Activated CD8-positive, alpha-beta T cell treated with anti-CD3 and anti-CD28 coated beads for 36 hours (primary cell): ENCODE measurements at regions not wholly inside any gene's neighbourhood (a gene's known extent, or its start where the extent isn't known, plus 50 kb on each side); places are given as distances from the start of the nearest gene placed in this dataset.

ENCODE experiments used
- ATAC-seq: fragments of 200-7000 bp; cut with Tn5 transposase; one replicate; pipeline ENCODE4 v1.10.0; 2021; ENCODE audit warnings: mild to moderate bottlenecking, moderate library complexity
- CTCF ChIA-PET: fragments of 350-600 bp; sonication (Branson Sonifier 250); formaldehyde crosslinking; loops from one replicate; lab custom pipeline; 2021; ENCODE audit warnings: antibody characterized with exemption; lab: Charles Lee
- POLR2A ChIA-PET: fragments of 350-600 bp; sonication (Branson Sonifier 250); formaldehyde crosslinking; loops from one replicate; lab custom pipeline; 2021; ENCODE audit warnings: antibody characterized with exemption; lab: Charles Lee
- DNase-seq: peaks from one replicate; pipeline ENCODE4 v3.0.0-alpha.2; 2020
- H3K27ac Mint-ChIP-seq: one replicate; pipeline ENCODE4 v1.8.0; 2021; ENCODE audit warnings: mild to moderate bottlenecking, mixed read lengths
- H3K27me3 Mint-ChIP-seq: one replicate; pipeline ENCODE4 v1.8.0; 2021; ENCODE audit warnings: mixed read lengths
- H3K36me3 Mint-ChIP-seq: one replicate; pipeline ENCODE4 v1.8.0; 2021; ENCODE audit warnings: low read depth, mixed read lengths
- H3K4me1 Mint-ChIP-seq: one replicate; pipeline ENCODE4 v1.8.0; 2021; ENCODE audit warnings: low read depth, mixed read lengths
- H3K4me3 Mint-ChIP-seq: one replicate; pipeline ENCODE4 v1.8.0; 2021; ENCODE audit warnings: mild to moderate bottlenecking, moderate library complexity, mixed read lengths
- H3K9me3 Mint-ChIP-seq: one replicate; pipeline ENCODE4 v1.8.0; 2021; ENCODE audit warnings: mixed read lengths
- CTCF ChIP-seq: fragments of 200-600 bp; IDR thresholded peaks from one replicate; pipeline ENCODE4 v1.8.0; 2022; ENCODE audit warnings: antibody characterized with exemption, mild to moderate bottlenecking
- intact Hi-C: fragments of 100-400 bp; cut with micrococcal nuclease; formaldehyde crosslinking; loops from one replicate; pipeline ENCODE4 v1.10.0; 2022

DNA sequence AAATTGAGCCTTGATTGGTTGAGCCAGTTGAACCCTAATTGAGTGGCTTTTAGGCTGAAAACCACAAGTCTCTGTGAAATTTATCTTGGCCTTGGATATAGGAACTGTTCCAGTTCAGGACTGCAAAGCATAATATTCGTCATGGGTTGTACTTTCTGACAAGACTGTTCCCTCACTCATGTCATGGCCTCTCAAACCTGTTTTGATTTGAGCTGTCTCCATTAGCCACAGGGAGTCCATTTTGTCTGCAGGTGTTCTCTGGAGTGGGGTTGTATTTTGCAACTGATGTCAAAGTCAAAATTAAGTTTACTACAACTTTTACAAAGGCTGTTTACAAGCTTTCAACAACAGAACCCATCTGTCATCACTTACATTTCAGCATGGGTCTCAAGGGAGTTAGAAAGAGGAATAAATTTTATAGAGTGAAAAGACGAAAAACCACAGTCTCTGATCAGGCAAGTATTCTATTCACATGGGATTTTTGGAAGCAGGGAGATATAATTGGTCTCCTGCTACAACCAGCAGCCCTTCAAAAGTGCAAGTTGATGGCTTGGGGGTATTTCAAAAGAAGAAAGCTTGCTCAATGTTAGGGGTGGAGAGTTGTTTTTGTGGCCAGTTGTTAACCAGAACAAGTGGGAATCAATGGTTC is 1716.3 kb downstream of the C4orf33 start:
- no peaks in the 10 kb centered on the region for H3K4me1 Mint-ChIP-seq
- ATAC-seq = no peak
- H3K4me3 Mint-ChIP-seq = no peak overlapping the region
- no peaks in the 10 kb centered on the region for H3K36me3 Mint-ChIP-seq
- CTCF ChIA-PET = no interaction called here
- intact Hi-C loops = no loop called here
- no peak overlapping the region for H3K27ac Mint-ChIP-seq
- H3K27me3 Mint-ChIP-seq = no peaks in the 10 kb centered on the region
- peaks cover 10% of the 10 kb centered on the region for H3K9me3 Mint-ChIP-seq
- POLR2A ChIA-PET = no interaction called here
- TF ChIP-seq CTCF = no peak
- no peak for DNase-seq

- intact Hi-C loops = no loop called here
- Mint-ChIP-seq H3K4me1 (no peaks in the 10 kb centered on the region), H3K27ac (no peak overlapping the region), H3K4me3 (no peak overlapping the region), H3K36me3 (no peaks in the 10 kb centered on the region), H3K27me3 (no peaks in the 10 kb centered on the region), H3K9me3 (peaks cover 9% of the 10 kb centered on the region)
- POLR2A ChIA-PET = no interaction called here
- no peak for TF ChIP-seq CTCF
- ATAC-seq (no peak), DNase-seq (no peak)
- CTCF ChIA-PET = no interaction called here
These were observed 1718.9 kb downstream of the C4orf33 start for GRCh38 chr4:130814896-130815295.

GRCh38 chr4:130820448-130820847 is 1724.5 kb downstream of the C4orf33 start:
- Mint-ChIP-seq H3K27ac (no peak overlapping the region), H3K9me3 (peaks cover 8% of the 10 kb centered on the region), H3K27me3 (no peaks in the 10 kb centered on the region), H3K4me3 (no peak overlapping the region), H3K4me1 (no peaks in the 10 kb centered on the region), H3K36me3 (no peaks in the 10 kb centered on the region)
- intact Hi-C loops = no loop called here
- POLR2A ChIA-PET = no interaction called here
- ATAC-seq (no peak), DNase-seq (no peak)
- CTCF ChIA-PET = no interaction called here
- TF ChIP-seq CTCF = no peak

GRCh38 chr4:130825284-130825683 is 1729.3 kb downstream of the C4orf33 start:
- Mint-ChIP-seq H3K4me1 (no peaks in the 10 kb centered on the region), H3K9me3 (peaks cover 4% of the 10 kb centered on the region), H3K27me3 (no peaks in the 10 kb centered on the region), H3K36me3 (no peaks in the 10 kb centered on the region), H3K27ac (no peak overlapping the region), H3K4me3 (no peak overlapping the region)
- TF ChIP-seq CTCF = no peak
- ATAC-seq (no peak), DNase-seq (no peak)
- CTCF ChIA-PET = no interaction called here
- POLR2A ChIA-PET = no interaction called here
- intact Hi-C loops = no loop called here

DNA sequence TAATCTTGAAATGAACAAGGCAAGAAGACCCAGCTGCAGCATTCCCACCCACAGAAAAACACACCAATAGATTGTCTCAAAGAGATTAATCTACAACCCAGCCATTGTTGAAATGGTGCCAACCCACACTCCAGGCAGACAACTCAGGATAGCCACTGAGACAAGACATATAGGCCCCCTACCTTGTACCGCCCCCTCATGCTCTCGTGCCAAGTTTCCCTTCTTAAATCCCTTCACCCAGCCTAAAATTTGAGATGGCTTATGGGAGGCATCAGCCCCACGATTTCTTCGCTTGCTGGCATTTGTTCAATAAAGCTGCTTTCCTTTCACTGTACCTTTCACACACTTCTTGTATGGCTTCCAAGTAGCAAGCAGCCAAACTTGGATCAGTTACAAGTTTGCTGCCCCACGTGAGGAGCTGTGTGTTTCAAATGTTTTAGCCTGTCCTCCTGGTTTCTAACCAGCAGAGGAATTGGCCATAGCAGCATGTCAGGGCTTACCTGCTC is 1754.1 kb downstream of the C4orf33 start:
- no peaks in the 10 kb centered on the region for H3K36me3 Mint-ChIP-seq
- intact Hi-C loops = no loop called here
- H3K9me3 Mint-ChIP-seq = peaks cover 6% of the 10 kb centered on the region
- ChIA-PET CTCF (no interaction called here), POLR2A (no interaction called here)
- no peaks in the 10 kb centered on the region for H3K4me1 Mint-ChIP-seq
- no peak for DNase-seq
- no peak overlapping the region for H3K27ac Mint-ChIP-seq
- H3K4me3 Mint-ChIP-seq = no peak overlapping the region
- no peaks in the 10 kb centered on the region for H3K27me3 Mint-ChIP-seq
- TF ChIP-seq CTCF = no peak
- ATAC-seq = no peak
